GM21576 (cell line): ENCODE measurements at regions not wholly inside any gene's neighbourhood (a gene's known extent, or its start where the extent isn't known, plus 50 kb on each side); places are given as distances from the start of the nearest gene placed in this dataset.

Experiments used
- ATAC-seq: cut with Tn5 transposase; IDR thresholded peaks from one replicate; pipeline ENCODE4 v1.9.1; 2021; ENCODE audit warnings: mild to moderate bottlenecking, moderate library complexity; ENCODE audit not compliant: unreplicated experiment

- no peak for ATAC-seq
Measured at GRCh38 chr3:194768586-194768985, 82.9 kb downstream of the FAM43A start.

- peak; percentile 95 for ATAC-seq
Measured at GRCh38 chr3:194769020-194769643, 83.4 kb downstream of the FAM43A start.

- ATAC-seq = no peak
Measured at GRCh38 chr3:194772241-194773000, 86.7 kb downstream of the FAM43A start.

GRCh38 chr3:194773216-194773615 lies 87.5 kb downstream of the FAM43A start:
- no peak for ATAC-seq

GRCh38 chr3:194773771-194774455 lies 88.2 kb downstream of the FAM43A start:
- no peak for ATAC-seq

- ATAC-seq = no peak
Measured at GRCh38 chr3:194775266-194775665, 89.6 kb downstream of the FAM43A start.

- no peak for ATAC-seq
Measured at GRCh38 chr3:194775731-194776130, 90.0 kb downstream of the FAM43A start.

- no peak for ATAC-seq
Measured at GRCh38 chr3:194777729-194778128, 92.0 kb downstream of the FAM43A start.

GRCh38 chr3:194779729-194780224 lies 94.1 kb downstream of the FAM43A start:
- ATAC-seq = no peak

GRCh38 chr3:194780706-194781105 lies 95.0 kb downstream of the FAM43A start:
- ATAC-seq = no peak

- ATAC-seq = no peak
Measured at GRCh38 chr3:194781617-194782016, 95.9 kb downstream of the FAM43A start.

- ATAC-seq = no peak
Measured at GRCh38 chr3:194782698-194783404, 97.2 kb downstream of the FAM43A start.

- no peak for ATAC-seq
Measured at GRCh38 chr3:194784361-194784760, 98.7 kb downstream of the FAM43A start.

- ATAC-seq = no peak
Measured at GRCh38 chr3:194785315-194785714, 99.6 kb downstream of the FAM43A start.

- ATAC-seq = no peak
Measured at GRCh38 chr3:194787072-194787471, 101.4 kb downstream of the FAM43A start.

GRCh38 chr3:194787650-194788049 lies 102.0 kb downstream of the FAM43A start:
- ATAC-seq = no peak

GRCh38 chr3:194792368-194792767 lies 106.7 kb downstream of the FAM43A start:
- no peak for ATAC-seq

GRCh38 chr3:194797555-194798250 lies 112.0 kb downstream of the FAM43A start:
- ATAC-seq = no peak

GRCh38 chr3:194798486-194798885 lies 112.8 kb downstream of the FAM43A start:
- ATAC-seq = no peak

- no peak for ATAC-seq
Measured at GRCh38 chr3:194800002-194800401, 114.3 kb downstream of the FAM43A start.
